Fibroblast of skin of abdomen (primary cell): ENCODE measurements at regions not wholly inside any gene's neighbourhood (a gene's known extent, or its start where the extent isn't known, plus 50 kb on each side); places are given as distances from the start of the nearest gene placed in this dataset.

Experiments
- DNase-seq: peaks from one replicate; pipeline ENCODE4 v3.0.0-alpha.2; 2013

DNA sequence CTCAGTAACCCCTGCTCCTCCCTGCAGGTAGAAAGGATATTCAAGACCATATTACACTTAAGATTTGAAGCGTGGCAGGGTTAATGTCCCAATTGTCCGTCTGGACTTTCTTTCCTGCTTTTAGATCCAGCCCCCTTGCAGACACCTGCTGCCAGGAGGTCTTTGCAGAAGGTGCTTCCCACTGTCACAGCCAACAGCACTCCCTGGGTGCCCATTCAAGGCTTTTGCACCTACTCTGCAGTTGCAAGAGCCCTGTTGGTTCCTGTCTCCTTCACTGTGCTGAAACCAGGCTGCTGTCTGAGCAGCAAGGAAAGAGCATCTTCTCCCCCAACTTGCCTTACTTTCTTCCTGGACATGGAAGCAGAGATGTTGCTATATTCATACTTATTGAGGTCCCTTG is 1043.0 kb upstream of the POU3F3 start:
- no peak for DNase-seq

DNA sequence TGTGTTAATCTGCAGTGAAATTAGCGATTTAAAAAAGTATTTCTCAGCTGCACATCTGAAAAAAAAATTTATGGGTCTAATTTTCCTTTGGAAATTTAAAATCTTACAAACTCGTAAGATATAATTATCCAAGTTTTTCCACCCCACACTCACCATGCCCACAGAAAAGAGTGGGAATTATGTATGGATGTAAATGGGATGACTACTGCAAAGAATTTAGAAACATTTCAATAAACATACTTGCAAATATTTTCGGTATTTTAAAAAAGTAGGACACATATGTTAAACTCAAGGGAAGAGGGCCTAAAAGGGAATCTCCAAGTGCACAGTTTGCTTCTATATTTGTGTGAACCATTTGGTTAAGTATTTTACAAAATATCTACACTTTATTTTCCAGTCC is 1039.9 kb upstream of the POU3F3 start:
- DNase-seq = no peak

DNA sequence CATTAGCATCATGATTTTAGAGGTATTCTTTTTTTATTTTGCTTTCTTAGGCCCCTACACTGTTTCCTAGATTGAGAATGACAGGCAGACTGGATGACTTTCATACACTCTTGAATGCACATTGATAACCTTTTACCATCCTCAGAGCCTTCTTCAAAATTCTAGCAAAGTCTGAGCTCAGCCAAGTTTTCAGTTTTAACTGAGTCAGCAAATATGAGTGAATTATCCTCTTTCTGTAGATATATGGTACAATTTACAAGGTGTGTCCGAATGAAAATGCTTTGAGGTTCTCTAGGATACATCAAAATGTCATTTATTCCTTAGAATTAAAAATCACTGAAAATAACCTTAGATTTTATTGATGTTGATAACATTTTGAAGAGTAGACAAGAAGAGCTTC is 1038.2 kb upstream of the POU3F3 start:
- no peak for DNase-seq

DNA sequence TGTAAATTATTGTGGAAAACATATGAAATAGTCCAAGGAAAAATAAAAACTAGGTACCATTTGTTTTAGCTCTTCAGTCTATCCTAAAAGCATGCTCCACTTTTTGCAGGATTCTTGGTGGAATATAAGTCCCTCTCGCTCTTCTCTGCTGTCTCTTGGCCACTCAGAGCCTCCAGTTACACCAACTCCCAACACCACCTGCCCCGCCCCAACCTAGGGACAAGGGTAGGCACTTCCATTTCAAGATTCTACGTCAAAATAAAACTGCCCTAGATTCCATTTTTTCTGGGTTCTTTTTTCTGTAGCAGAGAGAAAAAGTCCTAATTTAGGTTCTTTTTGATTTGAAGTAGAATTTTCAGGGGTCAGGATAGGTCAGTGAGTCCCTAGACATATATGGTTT is 1036.2 kb upstream of the POU3F3 start:
- no peak for DNase-seq

DNA sequence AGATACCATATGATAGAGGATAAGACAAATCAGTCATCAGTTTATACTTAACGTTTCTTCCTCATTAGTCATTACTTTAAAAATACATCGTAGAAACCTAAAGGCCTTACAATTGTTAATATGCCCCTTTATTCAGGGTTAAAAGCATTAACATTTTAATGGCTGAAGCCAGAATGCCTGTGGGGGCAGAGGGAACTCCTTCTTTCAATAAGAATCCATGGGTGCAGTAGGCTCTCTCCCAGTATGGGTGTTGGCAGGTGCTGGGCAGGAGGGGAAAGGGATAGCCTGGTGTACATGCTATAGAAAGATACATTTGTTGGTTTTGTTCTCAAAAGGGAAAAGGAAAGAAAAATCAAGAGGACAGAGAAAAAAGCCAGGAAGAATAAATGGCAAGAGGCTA is 1035.7 kb upstream of the POU3F3 start:
- DNase-seq = no peak

DNA sequence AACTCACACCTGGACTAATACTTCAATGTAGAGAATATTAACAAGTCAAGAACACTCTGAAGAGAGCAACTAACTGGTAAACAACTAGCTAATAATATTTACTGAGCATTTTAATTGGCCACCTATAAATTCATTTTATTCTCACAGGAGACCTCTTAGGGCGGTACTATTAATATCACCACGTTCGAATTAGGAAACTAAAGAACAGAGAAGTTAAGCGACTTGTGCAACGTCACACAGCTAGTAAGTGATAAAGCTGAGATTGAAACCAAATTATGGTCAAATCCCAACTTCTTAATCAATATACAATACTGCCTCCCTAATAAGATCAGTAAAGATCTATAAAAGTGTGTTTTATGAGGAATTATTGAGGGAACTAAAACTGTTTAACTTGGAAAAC is 1034.3 kb upstream of the POU3F3 start:
- DNase-seq = no peak

DNA sequence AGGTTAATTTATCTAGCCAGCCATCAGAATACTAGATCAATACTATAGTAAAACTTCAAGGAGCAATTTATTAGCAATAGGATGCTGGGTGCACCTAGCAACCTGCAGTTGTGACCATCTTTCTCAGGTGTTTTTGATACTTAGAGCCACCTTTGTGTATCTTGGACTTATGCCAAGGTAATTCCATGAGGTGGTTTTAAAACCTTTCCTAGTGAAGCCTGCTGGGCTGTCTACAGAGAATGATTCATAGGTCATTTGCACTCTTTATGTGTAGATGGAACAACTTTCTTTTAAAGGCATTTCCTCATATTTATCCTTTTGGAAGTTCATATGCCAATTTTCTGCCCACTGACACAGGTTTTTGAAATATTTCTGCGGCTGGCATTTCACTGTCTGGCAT is 1030.1 kb upstream of the POU3F3 start:
- no peak for DNase-seq

DNA sequence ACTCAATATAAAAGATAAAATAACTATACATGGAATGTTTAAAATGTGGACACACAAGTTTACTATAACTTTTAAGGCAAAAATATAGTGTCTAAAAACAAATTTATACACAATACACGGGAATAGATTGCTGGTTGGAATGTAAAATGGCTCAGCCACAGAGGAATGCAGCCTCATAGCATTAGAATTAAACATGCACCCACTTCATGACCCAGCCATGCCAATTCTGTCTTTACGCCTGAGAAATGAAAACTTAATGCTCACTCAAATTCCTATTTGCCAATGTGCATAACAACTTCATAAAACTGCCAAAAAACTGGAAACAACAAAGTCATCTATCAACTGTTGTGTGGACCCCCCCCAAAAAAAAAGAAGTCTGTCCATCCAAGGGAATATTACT is 1006.6 kb upstream of the POU3F3 start:
- DNase-seq = no peak

DNA sequence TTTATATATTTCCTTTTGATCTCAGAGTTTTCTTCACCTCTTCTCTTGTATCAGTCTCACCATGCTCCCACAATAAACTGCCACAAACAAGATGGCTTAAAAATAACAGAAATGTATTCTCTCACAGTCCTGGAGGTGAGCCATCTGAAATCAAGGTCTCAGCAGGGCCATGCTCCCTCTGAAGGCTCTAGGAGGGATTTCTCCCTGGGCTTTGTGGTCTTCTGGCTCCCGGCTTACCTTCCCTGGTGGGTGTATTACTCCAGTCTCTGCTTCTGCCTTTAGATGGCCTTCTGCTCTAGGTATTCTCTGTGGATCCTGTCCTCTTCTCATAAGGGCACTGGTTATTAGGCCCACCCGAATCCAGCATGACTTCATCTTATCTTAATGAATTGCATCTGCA is 994.7 kb upstream of the POU3F3 start:
- DNase-seq = no peak

DNA sequence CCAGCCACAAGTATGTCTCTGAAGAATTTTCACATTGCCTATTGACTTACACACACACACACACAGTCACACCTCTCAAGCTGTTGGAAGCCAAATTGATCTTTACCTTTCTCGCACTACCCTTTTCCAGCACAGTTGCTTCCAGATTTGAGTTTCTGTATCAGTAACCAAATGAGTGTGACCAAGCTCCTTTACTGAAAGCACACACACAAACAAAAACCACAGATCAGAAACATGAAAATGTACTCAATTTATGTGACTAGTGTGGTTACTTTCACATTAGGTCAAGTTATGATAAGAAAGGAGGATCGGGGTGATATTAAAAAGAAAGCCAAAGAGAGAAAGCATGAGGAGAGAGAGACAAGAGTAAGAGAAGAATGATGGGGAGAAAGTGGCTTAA is 993.9 kb upstream of the POU3F3 start:
- no peak for DNase-seq

DNA sequence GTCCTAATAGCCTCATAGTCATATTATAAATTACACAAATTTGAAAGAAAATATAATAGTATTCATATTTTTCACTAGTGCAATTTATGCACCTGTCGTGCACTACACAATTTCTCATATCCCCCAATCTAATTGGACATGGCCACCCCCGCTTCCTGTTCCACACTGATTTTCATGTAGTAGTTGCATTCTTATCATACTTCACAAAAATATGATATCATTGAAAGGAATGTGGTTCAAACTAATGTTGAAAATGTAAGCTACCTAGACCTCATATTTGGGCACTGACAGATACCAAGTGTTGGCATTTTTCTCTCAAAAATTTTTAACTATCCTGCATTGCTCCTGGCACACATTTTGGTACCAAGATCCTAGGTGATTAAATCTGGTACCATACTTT is 985.5 kb upstream of the POU3F3 start:
- no peak for DNase-seq

DNA sequence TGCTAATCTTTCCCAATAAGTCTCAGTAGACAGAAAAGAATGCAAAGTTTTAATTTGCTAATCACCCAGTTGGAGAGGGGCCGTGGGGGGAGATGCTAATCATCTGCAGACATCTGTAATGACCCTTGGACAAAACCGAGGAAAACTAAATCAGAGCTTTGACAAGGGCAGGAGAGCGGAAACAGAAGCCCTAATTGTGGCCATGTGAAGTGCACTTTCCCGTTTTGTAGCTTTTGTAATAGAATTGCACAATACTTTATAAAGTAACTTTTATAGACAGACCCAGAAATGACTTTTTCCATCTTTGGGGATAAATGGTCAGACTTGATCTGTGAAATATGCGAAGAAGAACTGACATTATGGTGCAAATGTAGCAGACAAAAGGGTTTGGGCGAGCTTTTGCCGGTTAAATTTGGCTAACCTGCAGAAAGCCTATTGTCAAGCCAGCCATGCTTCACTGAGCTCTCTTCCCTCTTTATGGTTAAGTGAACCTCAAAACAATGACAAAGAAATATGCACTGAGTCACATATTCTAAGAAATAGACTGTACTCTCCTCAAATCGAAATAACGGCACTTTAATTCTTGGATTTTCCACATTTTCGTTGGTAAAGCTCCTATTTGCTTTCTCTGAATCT is 980.1 kb upstream of the POU3F3 start:
- DNase-seq = no peak

DNA sequence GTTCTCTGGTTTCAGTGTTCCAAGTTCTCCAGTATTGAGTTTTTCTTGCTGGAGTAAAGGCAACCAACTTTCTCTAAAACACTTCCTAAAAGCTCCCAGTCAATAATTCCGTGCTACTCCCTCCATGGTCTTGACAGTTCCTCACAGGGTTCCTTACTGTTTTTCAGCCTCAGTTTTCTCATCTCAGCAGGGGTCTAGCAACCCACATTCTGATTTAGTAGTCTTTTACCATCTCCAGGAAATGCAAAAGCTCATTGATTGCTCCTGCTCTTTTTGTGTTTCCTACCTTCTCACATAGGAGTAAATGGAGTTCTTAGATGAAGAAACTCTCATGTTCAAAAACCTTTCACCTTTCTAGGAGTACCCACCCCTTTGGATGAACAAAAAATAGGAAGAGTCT is 978.8 kb upstream of the POU3F3 start:
- DNase-seq = no peak

DNA sequence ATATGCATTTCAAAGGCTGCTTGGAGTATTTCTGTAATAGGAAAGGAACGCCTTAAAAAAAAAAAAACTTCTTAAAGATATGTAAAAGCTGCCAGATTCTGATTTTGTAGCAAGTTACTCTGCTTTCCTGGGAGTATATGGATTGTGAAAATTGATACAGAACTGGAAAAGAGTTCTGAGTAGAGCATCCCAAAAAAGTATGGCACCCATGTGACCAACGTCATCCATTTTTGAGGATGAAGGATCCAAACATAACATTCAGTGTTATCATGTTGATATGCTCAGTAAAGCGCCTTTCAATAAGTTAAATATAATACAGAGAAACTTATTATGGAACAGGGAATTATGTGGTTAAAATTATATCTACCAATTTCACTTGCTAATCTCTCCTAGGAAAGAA is 978.4 kb upstream of the POU3F3 start:
- DNase-seq = no peak

DNA sequence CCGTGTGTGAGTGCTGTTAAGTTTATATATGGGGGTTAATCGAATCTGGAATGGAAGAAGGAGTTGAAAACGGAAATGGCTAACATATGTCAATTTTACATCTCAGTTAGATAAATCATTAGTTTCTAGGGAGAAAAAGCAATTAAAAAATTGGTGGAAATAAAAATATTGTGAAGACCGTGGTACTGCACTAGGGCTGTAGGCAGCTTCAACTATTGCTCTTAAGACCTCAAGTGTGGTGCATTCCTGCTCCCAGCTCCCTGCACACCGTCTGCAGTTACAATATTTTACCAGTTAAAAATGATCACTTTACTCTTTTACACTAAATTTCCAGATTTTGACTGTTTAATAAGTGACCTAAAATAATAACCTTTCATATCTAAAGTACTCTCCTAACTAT is 977.3 kb upstream of the POU3F3 start:
- DNase-seq = no peak

DNA sequence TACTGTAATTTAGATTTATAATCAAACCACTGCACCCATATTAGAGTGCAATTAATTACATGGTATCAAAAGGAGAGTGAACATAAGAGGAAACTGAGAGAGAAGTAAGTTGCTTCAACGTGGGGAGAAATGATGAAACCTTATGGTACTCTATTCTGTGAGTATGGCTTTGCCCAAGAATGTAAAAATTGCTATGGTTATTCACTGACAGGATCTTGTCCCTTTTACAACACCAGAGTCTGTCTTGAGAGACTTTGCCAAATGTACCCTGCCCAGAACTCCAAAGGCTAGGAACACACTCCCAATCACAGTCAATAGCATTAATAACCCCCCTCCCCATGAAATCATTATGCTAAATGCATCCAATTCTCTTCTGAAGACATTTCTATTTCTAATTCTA is 974.8 kb upstream of the POU3F3 start:
- no peak for DNase-seq

DNA sequence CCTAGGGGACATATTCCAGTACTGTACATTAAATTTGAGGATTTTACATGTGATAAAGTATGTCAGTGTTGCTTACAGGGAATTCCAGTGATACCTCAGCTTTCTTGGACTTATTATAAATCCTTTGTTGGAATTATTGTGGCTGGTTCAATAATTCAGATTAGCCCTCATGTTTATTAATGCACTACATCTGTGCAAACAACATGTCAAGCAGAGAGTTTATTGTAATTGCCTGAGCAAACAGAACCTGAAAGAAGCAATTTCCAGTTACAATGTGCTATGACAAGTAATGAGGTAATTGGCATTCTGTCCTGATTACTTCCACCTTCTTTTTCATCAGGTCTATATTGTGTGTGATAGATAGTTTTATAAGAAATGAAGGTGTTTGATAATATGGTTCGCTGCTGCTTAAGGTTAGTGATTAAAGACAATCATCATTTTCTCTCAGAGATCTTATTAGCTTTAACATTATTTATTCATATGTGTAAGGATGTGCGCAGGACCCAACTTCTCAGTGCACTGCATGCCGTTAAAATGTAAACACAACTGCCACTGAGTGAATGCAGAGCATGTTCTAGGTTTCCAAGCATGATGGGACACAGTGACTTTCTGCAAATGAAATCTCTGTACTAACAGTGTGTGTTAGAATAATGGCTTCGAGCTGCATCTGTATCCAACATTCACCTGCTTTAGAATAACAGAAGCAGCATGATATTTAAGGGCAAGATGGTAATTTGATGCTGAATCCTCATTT is 973.7 kb upstream of the POU3F3 start:
- DNase-seq = no peak

DNA sequence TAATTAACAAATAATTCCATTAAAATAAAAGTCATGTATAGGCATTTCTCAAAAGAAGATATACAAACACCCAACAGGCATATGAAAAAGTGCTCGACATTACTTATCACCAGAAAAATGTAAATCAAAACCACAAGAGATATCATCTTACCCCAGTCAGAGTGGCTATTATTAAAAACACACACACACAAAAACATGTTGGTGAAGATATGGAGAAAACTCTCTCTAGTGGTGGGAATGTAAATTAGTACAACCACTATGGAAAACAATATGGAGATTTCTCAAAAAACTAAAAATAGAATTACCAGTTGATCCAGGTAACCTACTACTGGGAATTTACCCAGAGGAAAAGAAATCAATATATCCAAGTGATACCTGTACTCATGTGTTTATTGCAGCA is 966.3 kb upstream of the POU3F3 start:
- DNase-seq = no peak

DNA sequence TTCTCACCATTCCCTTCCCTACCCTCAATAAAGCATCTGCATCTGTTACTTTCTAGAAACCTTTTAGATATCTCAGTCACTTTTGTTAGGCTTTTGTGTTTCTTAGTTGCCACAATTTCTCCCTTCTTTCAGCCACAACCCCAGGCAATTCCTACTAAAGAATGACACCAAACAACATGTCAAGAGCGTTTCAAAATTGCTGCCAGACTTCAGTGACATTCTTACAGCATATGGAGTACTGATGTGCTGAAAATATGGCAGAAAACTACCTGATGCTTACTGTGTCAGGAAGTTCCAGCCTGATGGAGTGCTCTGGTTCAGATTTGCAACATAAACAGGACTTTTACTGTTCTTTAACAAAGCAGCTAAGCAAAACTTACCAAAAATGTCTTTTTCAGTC is 957.7 kb upstream of the POU3F3 start:
- DNase-seq = no peak

DNA sequence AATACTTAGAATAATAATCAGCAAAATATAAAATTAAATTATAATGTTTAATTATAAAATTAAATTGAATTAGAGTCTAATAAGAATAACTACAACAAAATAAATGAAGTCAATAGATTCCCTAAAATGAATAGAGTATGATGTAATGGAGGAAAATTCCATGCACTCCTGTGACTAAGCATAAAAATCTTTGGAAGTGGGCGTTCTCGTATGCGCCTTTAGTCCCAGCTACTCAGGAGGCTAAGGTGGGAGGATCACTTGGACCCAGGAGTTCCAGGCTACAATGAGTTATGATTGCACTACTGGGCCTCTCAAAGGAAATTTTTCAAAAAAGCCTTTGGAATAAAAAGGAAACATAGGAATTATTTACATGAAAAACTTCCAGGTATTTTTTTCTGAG is 955.4 kb upstream of the POU3F3 start:
- DNase-seq = no peak

DNA sequence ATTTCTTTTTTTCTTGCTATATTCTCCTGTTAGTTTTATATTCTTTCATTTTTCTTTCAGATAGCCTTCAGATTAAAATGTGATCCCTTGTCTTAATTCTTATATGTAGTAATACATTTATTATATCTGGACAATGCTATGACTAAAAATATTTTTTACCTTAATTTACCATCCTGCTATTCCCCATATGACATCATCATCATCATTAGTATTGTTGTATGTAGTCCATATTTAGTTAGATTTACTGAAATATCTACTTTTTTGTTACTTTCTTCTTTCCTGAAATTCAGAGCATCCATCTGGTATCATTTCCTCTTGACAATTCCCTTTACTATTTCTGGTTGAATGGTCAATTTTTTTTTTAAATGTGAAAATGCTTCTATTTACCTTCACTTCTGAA is 951.6 kb upstream of the POU3F3 start:
- DNase-seq = no peak

DNA sequence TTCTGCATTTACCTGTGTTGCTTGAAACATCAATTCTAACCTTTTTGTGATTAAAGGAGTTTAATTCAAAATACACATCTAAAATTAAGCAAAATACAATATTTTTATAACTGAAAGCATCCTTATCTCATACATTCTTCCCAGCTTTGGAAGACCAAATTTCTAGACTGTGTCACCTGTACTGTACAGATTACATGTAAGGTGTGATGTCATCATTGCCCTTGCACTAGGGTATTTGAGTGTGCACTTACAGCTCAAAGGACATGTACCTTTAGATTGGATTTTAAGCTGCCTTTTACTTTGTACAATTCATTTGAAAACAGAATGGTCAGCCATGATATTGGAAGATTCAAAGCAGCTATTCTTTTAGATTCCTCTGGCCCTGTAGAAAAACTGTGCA is 932.8 kb upstream of the POU3F3 start:
- no peak for DNase-seq

DNA sequence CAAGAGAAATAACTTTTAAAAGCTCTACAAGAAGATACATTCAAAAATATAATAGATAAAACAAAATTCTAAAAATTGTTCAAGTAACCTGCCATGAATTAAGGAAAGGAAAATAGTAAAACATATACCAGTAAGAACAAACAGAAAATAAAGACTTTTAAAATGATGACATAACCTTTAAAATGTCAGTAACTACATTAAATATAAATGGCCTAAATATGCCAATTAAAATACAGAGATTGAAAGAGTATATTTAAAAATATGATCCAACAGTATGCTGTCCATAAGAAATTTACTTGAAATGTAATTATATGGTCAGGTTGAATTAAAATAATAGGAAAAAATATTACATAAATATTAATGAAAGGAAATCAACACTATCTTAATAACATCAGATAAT is 911.7 kb upstream of the POU3F3 start:
- DNase-seq = no peak

DNA sequence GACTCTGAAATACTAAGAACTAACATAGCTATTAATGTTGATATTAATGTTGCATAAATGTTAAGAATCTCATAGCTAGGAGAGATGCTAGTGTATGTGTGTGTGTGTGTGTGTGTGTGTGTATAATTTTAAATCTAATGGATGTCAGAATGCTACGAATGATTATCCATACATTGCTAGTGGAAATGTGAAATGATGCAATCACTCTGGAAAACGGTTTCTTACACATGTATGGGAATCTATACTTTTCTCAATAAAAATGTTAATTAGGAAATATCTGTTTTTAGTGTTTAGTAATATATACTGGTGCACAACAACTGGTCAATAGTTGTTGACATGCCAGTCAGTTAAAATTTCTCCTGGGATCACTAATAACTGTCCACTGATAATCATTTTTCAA is 908.8 kb upstream of the POU3F3 start:
- no peak for DNase-seq
